GM21723 (cell line): ENCODE measurements at regions not wholly inside any gene's neighbourhood (a gene's known extent, or its start where the extent isn't known, plus 50 kb on each side); places are given as distances from the start of the nearest gene placed in this dataset.
A peak's percentile ranks its signal among the peaks of the same experiment; 100 is the strongest.
"Not testable (repeated sequence)": the region's sequence is repeated elsewhere in the genome, so short reads cannot be mapped to it uniquely, and the experiment has no call there.

Source experiments
- ATAC-seq: cut with Tn5 transposase; IDR thresholded peaks from one replicate; pipeline ENCODE4 v1.9.1; 2021; ENCODE audit warnings: mild to moderate bottlenecking, moderate library complexity; ENCODE audit not compliant: unreplicated experiment

GRCh38 chr1:206256935-206257334 is 53.6 kb downstream of the SRGAP2 start:
- peak; percentile 95 for ATAC-seq

DNA sequence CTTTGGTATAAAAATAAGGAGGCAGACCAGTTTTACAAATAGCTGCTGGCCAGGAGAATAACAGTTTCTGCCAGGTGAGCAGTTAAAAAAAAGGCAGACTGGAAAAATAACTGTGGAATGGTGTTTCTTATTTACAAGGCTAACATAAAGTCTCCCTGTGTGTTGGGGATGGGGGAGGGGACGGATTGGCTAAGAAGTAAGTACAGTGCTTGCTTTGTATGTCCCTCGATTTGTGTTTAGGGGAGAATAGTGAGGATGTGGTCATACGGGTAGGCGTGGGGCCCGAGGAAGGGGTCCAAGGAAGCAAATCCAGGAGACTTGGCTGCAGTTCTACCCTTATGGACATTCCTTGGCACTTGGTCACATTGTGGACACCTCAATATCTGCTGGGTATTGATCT is 58.1 kb downstream of the SRGAP2 start:
- ATAC-seq = not testable (repeated sequence)

- ATAC-seq = not testable (repeated sequence)
Measured at GRCh38 chr1:206262424-206262823, 59.1 kb downstream of the SRGAP2 start.

GRCh38 chr1:206264916-206265315 is 61.6 kb downstream of the SRGAP2 start:
- ATAC-seq = not testable (repeated sequence)

GRCh38 chr1:206271153-206271552 is 67.8 kb downstream of the SRGAP2 start:
- ATAC-seq = not testable (repeated sequence)

DNA sequence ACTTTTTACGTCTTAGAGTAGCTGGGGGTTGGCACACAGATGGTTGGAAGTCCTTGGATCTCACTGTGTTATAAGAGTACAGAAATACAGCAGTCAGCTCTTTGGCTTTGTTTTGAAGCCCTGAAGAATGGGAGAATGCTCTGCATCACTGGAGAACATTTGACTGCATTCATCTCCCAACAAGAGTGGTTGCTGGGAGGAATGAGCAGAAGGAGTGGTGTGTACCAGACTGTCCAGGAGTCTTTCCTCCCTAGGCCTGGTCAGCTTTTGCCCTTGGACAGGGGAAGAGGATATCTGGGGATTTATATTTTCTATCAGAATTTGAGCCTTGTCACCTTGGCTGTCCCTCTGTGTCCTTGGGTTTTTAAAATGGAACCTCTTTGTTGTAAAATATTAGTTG is 69.8 kb downstream of the SRGAP2 start:
- not testable (repeated sequence) for ATAC-seq

GRCh38 chr1:206276143-206276542 is 72.8 kb downstream of the SRGAP2 start:
- not testable (repeated sequence) for ATAC-seq

GRCh38 chr1:206278683-206279082 is 75.3 kb downstream of the SRGAP2 start:
- ATAC-seq = not testable (repeated sequence)

- ATAC-seq = not testable (repeated sequence)
Measured at GRCh38 chr1:206280683-206281082, 77.3 kb downstream of the SRGAP2 start.

DNA sequence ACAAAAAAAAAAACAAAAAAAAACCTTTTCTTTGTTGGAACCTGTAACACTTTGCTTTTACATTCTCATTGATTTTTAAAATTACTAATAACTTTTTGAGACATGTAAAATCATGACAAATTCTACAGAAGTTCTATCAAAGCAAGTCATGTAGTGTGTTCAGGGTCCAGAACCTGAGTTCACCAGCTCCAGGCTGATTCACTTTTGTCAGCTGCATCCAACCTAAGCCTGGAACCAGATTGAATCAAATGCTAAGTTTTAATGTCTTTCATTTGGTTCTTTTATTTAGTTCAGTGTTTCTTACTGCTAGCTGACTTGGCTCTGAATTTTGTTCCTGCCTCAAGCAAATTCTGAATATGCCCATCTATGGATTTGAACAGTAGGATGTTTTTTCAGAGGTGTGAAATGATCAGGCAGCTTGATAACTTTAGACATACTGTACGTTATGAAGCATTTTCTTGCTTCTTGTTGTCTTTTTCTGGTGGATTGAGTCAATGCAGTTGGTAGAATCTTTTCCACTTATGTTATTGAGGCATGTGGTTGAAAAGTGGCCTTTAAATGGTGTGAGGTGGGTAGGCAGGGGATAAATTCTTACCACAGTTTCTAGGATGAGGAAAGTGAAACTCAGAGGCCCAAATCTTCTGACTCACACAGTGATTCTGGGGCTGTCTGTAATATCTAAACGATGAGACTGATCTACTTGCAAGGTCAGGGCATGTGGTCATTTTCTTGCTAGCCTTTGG is 78.7 kb downstream of the SRGAP2 start:
- ATAC-seq = peak; percentile 66

DNA sequence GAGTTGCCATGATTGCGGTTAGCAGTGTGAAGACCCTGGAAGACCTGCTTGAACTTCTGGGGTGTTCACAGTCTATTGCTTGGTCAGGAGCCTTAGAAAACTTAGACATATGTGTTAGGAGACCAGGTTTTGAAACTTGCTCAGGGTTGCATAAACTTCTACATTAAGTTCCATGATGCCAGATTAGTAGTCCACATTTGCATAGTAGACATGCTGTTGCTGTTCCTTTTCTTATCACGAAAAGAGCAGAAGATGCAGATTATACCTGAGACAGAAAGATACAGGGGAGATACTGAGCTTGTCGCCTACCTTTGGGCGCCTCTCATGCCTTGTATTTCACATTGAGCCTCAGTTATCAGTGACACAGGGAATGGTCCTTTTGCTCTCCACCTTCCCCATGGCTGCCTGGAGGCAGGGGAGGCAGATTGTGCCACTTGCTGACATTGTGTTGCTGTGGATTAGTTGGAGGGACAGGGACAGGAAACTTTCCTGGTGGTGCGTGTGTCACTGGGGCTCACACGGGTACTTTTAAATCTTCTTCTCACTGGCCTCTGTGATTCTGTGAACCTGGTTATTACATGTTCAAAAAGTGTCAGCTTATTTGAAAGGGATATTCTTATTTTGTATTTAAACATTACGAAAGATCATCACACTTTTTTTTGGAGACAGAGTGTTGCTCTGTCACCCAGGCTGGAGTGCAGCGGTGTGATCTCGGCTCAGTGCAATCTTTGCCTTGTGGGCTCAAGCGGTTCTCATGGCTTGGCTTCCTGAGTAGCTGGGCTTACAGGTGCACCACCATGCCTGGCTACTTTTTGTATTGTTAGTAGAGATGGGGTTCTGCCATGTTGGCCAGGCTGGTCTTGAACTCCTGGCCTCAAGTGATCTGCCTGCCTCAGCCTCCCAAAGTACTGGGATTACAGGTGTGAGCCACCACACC is 82.0 kb downstream of the SRGAP2 start:
- ATAC-seq = not testable (repeated sequence)

DNA sequence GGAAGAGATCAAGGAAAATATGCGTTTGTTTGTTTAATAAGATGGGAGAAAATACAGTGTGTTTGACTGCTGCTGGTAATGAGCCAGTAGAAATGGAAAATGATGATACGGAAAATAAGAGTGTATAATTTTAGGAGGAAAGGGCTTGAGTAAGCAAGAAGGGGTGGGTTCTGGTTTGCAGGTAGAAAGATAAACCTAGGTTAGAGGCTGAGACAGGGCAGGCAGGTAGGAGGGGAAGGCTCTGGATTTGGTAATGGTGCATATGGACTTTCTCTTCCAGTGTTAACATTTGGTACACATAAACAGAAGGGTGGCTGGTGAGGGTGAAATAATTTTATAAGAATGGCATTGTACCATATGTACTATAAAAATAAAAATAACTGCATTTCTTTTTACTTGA is 84.4 kb downstream of the SRGAP2 start:
- not testable (repeated sequence) for ATAC-seq

DNA sequence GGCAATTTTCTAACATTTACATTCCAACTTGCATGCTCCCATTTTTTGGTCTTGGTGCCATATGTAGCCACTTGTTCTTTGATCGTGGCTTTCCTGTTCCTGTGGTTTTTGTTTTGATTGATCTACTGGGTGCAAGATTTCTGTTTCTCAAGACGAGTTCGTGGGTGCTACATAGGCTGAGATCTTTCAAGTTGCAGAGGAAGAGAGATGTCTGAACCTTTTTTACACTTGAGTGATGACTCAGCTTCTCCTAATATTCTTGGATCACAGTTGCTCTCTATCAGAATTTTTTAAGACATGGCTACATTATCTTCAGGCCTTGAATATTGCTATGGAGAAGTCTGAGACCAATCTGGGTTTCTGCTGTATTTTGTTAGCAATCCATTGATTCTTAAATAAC is 85.1 kb downstream of the SRGAP2 start:
- ATAC-seq = peak; percentile 45

DNA sequence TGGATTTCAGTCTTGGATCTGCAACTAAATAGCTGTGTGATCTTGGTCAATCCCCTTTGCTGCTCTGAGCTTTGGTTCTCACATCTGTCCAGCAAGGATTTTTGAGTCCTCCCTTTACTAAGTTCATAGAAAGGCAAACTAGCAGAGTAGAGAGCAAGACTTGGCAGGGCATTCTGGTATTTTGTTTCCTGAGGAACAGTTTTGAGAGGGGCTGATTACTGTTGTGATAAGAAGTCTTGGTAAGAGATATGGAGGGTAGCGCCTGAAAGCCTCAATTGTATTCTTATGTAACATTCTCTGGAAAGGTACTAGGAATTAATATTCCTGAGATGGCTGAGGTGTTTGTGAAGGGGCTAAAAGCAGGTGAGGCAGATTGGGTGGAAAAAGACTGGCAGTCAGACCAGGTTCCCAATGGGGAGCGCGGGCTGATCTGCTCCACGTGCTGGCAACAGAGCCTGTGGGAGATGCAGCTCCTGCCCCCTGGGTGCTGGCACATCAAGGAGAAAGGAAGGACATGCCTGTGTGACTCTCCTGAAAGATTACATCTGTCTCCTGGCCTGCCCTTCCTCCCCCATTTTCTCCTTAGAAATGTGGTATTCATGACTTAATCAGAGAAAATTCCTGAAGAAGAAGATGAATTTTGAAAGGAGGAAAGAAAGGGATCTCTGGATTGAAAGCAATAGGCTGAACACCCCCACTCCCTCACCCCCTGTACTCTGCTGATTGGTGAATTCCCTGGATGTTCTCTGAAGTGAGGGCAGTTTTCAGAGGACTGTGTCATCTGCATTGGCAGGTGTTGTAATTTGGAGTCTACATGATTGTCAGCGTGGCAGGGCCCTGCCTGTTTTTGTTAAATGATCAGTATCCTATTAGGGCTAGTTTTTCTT is 94.0 kb downstream of the SRGAP2 start:
- ATAC-seq = not testable (repeated sequence)

DNA sequence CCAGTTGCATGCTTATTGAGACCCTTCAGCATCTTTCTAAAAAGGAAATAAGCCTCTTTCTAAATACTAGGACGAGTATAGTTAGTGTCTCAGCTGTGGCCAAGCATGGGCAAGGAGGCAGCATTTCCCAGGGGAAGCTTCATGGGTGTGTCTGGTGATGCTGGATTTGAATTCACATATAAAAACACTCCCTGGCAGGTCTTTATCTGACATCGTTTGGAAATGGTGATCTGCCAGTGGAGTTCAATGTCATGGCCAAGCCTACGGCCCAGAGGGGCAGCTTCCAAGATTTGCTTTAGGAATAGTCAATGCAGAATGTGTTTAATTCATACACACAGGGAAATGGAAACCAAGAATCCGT is 94.7 kb downstream of the SRGAP2 start:
- not testable (repeated sequence) for ATAC-seq

DNA sequence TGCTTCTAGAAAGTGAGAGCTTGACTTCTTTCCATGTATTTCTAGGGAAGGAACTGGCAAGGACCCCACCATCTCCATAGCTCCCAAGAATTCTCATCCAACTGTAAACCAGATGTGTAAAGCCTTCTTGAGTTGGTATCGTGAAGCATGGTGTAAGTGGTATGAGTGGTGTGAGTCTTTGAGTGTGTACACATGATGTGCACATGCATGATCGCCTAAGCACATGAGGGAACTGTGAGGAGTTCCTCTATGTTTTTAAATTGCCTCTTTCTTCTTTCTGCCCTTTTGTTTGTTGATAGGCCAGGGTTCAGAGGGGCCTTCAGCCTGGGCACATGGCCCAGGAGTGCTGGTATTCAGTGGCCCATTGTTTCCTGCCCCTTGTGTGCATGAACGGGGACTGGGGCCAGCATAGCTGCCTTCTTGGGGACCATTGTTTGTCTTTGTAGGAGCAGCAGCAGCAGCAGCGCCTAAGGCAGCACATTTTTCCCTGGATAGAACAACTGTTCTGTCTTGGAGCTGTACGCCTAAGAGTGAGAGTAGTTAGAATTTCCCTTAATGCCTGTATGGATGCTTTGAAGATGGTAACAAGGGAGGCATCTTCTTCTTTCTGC is 95.9 kb downstream of the SRGAP2 start:
- ATAC-seq = not testable (repeated sequence)

DNA sequence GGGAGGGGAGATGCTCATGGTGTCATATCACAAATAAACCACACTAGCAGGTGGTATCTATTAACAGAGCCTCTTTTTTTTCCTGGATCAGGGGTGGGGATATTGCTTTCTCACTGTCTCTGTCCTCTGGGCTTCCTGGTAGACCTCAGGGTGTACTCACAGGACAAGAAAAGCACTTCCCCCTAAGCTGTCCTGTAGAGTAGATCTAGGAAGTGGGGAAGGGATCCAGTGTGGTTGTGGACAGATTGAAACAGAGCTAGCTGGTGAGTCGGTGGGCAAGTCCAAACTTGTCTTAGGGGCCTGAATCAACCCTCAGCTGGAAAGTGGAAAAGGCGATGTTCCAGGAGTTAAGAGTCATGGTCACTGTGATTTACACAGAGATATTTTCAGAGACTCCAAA is 96.6 kb downstream of the SRGAP2 start:
- ATAC-seq = not testable (repeated sequence)

DNA sequence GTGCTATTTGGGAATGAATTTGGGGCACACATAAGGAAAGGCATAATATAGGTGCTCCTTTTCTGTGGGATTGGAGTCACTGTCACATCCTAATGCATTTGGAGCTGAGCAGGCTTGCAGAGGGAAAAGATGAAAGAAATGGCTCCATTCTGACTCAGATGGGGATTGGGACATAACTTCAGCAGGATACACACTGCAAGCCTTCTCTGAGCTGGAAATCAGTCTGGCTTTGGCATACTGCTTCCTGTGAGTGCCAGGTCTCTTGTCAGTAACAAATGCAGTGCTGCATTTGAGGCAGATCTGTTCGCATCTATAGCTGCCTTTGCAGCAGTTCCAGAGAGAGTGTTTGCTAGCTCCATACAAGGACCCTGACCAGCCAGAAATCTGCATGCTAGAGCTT is 98.7 kb downstream of the SRGAP2 start:
- ATAC-seq = not testable (repeated sequence)

DNA sequence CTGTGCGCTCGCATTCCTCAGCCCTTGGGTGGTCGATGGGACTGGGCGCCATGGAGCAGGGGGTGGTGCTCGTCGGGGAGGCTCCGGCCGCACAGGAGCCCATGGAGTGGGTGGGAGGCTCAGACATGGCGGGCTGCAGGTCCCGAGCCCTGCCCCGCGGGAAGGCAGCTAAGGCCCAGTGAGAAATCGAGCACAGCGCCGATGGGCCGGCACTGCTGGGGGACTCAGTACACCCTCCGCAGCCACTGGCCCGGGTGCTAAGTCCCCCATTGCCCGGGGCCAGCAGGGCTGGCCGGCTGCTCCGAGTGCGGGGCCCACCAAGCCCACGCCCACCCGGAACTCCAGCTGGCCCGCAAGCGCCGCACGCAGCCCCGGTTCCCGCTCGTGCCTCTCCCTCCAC is 104.1 kb downstream of the SRGAP2 start:
- ATAC-seq = not testable (repeated sequence)

DNA sequence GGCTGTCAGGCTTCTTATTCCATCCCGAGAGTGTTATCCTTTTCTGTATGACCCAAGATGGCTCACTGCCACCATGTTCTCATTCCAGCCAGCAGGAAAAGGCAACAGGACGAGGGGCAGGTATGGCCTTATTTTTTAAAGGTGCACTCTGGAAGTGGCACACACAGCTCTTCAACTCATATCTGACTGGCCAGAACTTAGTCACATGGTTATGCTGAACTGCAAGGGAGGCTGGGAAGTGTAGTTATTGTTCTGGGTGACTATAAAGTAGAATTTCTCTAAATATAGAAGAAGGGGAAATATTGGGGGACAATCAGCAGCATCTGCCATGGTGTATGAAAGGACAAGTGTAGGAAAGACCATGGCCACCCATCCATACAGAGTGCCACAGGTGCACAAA is 107.6 kb downstream of the SRGAP2 start:
- ATAC-seq = not testable (repeated sequence)
